ENCODE measurements at regions not wholly inside any gene's neighbourhood (a gene's known extent, or its start where the extent isn't known, plus 50 kb on each side); places are given as distances from the start of the nearest gene placed in this dataset.

- Histone ChIP-seq H3K79me2 (ENCODE audit: low read length) (no peaks in the 10 kb centered on the region), H3K9ac (ENCODE audit: low read length) (no peak overlapping the region), H3K9me2 (replicated peaks; ENCODE audit: insufficient read depth, low read length) (no peaks in the 10 kb centered on the region), H3K9me3 (ENCODE audit: low read length) (no peaks in the 10 kb centered on the region), H3K4me3 (ENCODE audit: low read length) (no peak overlapping the region), H3K4me2 (ENCODE audit: low read depth, low read length, poor library complexity, severe bottlenecking) (no peak overlapping the region), H3K4me1 (ENCODE audit: low read length) (no peaks in the 10 kb centered on the region), H3K27me3 (ENCODE audit: low read length) (no peaks in the 10 kb centered on the region), H4K20me1 (ENCODE audit: insufficient read depth, low read depth, low read length) (no peaks in the 10 kb centered on the region), H3K27ac (ENCODE audit: low read length) (no peak overlapping the region), H3K36me3 (ENCODE audit: insufficient read depth, low read length) (no peaks in the 10 kb centered on the region), H2AFZ (ENCODE audit: low read length) (no peak overlapping the region)
- DNase-seq: no peak
These were observed 139.9 kb downstream of the MEX3B start for GRCh38 chr15:81905889-81906288.

DNA sequence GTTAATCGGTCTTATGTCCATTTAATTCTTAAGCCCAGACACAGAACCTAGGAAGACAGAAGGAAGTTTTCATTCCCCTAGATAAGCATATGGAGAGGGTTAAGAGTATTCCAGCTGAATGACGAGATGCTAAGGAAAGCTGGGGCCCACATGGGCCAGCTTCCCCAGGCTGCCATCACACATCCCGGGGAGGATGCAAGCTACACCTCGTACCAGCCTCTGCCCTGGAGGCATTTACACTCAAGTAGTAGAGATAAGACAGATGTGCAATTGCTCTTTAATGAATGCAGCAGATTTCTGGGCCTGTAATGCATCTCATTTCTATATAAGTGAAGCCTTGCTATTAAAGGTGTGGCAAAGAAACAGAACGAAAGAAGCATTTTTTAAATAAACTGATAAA is 144.5 kb downstream of the MEX3B start:
- Histone ChIP-seq H3K9ac (ENCODE audit: low read length) (no peak overlapping the region), H3K9me2 (replicated peaks; ENCODE audit: insufficient read depth, low read length) (no peaks in the 10 kb centered on the region), H2AFZ (ENCODE audit: low read length) (no peak overlapping the region), H3K4me2 (ENCODE audit: low read depth, low read length, poor library complexity, severe bottlenecking) (no peak overlapping the region), H3K36me3 (ENCODE audit: insufficient read depth, low read length) (no peaks in the 10 kb centered on the region), H3K4me3 (ENCODE audit: low read length) (no peak overlapping the region), H3K9me3 (ENCODE audit: low read length) (no peaks in the 10 kb centered on the region), H3K27me3 (ENCODE audit: low read length) (no peaks in the 10 kb centered on the region), H3K4me1 (ENCODE audit: low read length) (no peaks in the 10 kb centered on the region), H4K20me1 (ENCODE audit: insufficient read depth, low read depth, low read length) (no peaks in the 10 kb centered on the region), H3K27ac (ENCODE audit: low read length) (no peak overlapping the region), H3K79me2 (ENCODE audit: low read length) (no peaks in the 10 kb centered on the region)
- no peak for DNase-seq

GRCh38 chr15:81899730-81900129 is 146.1 kb downstream of the MEX3B start:
- Histone ChIP-seq H4K20me1 (ENCODE audit: insufficient read depth, low read depth, low read length) (no peaks in the 10 kb centered on the region), H3K79me2 (ENCODE audit: low read length) (no peaks in the 10 kb centered on the region), H3K4me1 (ENCODE audit: low read length) (no peaks in the 10 kb centered on the region), H3K36me3 (ENCODE audit: insufficient read depth, low read length) (no peaks in the 10 kb centered on the region), H3K4me2 (ENCODE audit: low read depth, low read length, poor library complexity, severe bottlenecking) (no peak overlapping the region), H3K9me3 (ENCODE audit: low read length) (no peaks in the 10 kb centered on the region), H3K27me3 (ENCODE audit: low read length) (no peaks in the 10 kb centered on the region), H3K9me2 (replicated peaks; ENCODE audit: insufficient read depth, low read length) (no peaks in the 10 kb centered on the region), H3K27ac (ENCODE audit: low read length) (no peak overlapping the region), H3K4me3 (ENCODE audit: low read length) (no peak overlapping the region), H2AFZ (ENCODE audit: low read length) (no peak overlapping the region), H3K9ac (ENCODE audit: low read length) (no peak overlapping the region)
- DNase-seq: no peak

DNA sequence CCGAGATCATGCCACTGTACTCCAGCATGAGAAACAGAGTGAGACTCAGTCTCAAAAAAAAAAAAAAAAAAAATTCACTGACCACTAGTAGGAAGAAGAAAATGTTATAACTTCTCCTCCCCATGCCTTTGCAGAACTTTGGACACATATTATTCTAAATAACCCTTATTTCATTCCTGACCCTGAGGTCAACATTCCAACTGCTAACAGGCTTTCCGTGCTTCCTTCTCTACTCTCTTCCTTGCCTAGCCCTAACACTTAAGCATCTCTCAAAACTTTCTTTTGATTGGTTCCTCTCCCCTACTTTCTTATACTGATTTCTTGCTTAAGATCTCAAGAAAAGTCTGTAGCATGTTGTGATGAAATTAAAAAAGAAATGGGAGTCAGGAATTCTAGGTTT is 146.8 kb downstream of the MEX3B start:
- H3K4me3 ChIP-seq (ENCODE audit: low read length): no peak overlapping the region

DNA sequence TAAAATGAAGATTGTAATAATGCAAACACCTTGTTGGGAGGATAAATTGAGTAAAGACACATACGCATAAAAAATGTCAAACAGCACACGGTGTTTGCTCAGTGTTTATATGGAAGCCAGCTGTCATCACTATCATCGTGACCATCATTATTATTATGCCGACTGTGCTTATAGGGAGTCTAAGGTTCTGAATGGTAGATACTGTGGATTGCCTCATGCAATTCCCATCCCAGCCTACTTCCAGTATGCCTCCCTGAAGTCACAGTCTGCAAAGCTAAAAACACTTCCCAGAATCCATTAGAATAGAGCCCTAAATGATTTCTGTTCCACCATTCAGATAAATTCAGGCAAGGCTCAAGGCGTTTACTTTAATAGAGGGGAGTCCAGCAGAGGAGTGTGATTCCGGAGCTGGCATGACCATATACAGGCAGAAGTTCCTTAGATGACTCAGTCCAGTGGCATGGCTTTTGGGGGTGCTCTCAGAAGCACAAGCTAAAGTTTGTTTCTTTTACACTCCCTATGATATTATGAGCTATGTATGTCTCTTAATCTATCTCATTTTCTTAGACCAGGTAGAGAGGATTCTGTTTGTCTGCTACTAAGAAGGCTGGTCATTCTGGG is 148.7 kb downstream of the MEX3B start:
- DNase-seq: no peak
- Histone ChIP-seq H3K9ac (ENCODE audit: low read length) (no peak overlapping the region), H3K9me2 (replicated peaks; ENCODE audit: insufficient read depth, low read length) (no peaks in the 10 kb centered on the region), H3K79me2 (ENCODE audit: low read length) (no peaks in the 10 kb centered on the region), H4K20me1 (ENCODE audit: insufficient read depth, low read depth, low read length) (no peaks in the 10 kb centered on the region), H3K4me1 (ENCODE audit: low read length) (no peaks in the 10 kb centered on the region), H3K4me2 (ENCODE audit: low read depth, low read length, poor library complexity, severe bottlenecking) (no peak overlapping the region), H3K36me3 (ENCODE audit: insufficient read depth, low read length) (no peaks in the 10 kb centered on the region), H2AFZ (ENCODE audit: low read length) (no peak overlapping the region), H3K9me3 (ENCODE audit: low read length) (no peaks in the 10 kb centered on the region), H3K4me3 (ENCODE audit: low read length) (no peak overlapping the region), H3K27ac (ENCODE audit: low read length) (no peak overlapping the region), H3K27me3 (ENCODE audit: low read length) (no peaks in the 10 kb centered on the region)

More for the DNA sequence above, 146.8 kb downstream of the MEX3B start:
- no peaks in the 10 kb centered on the region for H3K9me2 ChIP-seq (replicated peaks; ENCODE audit: insufficient read depth, low read length)
- no peaks in the 10 kb centered on the region for H3K79me2 ChIP-seq (ENCODE audit: low read length)
- no peaks in the 10 kb centered on the region for H3K4me1 ChIP-seq (ENCODE audit: low read length)
- no peak overlapping the region for H3K27ac ChIP-seq (ENCODE audit: low read length)
- no peaks in the 10 kb centered on the region for H3K36me3 ChIP-seq (ENCODE audit: insufficient read depth, low read length)
- no peaks in the 10 kb centered on the region for H3K9me3 ChIP-seq (ENCODE audit: low read length)
- DNase-seq: no peak
- no peak overlapping the region for H3K4me2 ChIP-seq (ENCODE audit: low read depth, low read length, poor library complexity, severe bottlenecking)
- no peak overlapping the region for H2AFZ ChIP-seq (ENCODE audit: low read length)
- H3K9ac ChIP-seq (ENCODE audit: low read length): no peak overlapping the region
- H3K27me3 ChIP-seq (ENCODE audit: low read length): no peaks in the 10 kb centered on the region
- no peaks in the 10 kb centered on the region for H4K20me1 ChIP-seq (ENCODE audit: insufficient read depth, low read depth, low read length)

DNA sequence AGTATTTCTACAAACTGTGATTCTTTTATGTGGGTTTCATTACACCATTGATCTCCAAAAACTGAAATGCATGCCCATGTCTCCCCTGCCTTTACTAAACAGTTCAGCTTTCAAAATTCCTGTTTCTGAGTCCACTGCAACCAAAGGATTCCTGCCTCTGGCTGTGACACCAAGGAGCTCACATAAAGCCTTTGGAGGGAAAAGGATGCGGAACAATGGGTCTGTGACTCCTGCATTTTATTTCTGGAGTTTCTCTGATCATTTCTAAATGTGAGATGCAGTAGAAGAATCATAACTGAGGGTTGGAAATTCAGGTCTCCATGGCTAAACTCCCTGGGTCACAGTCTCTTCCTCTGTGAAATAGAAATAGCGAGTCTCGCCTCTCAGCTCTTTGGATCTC is 149.5 kb downstream of the MEX3B start:
- H3K36me3 ChIP-seq (ENCODE audit: insufficient read depth, low read length): no peaks in the 10 kb centered on the region
- no peak overlapping the region for H2AFZ ChIP-seq (ENCODE audit: low read length)
- H4K20me1 ChIP-seq (ENCODE audit: insufficient read depth, low read depth, low read length): no peaks in the 10 kb centered on the region
- no peak overlapping the region for H3K9ac ChIP-seq (ENCODE audit: low read length)
- no peak overlapping the region for H3K4me3 ChIP-seq (ENCODE audit: low read length)
- no peak overlapping the region for H3K4me2 ChIP-seq (ENCODE audit: low read depth, low read length, poor library complexity, severe bottlenecking)
- no peaks in the 10 kb centered on the region for H3K79me2 ChIP-seq (ENCODE audit: low read length)
- H3K27me3 ChIP-seq (ENCODE audit: low read length): no peaks in the 10 kb centered on the region
- H3K27ac ChIP-seq (ENCODE audit: low read length): no peak overlapping the region
- no peaks in the 10 kb centered on the region for H3K4me1 ChIP-seq (ENCODE audit: low read length)
- no peaks in the 10 kb centered on the region for H3K9me2 ChIP-seq (replicated peaks; ENCODE audit: insufficient read depth, low read length)
- no peaks in the 10 kb centered on the region for H3K9me3 ChIP-seq (ENCODE audit: low read length)
- DNase-seq: no peak

GRCh38 chr15:81895723-81896122 is 150.1 kb downstream of the MEX3B start:
- Histone ChIP-seq H3K9me3 (ENCODE audit: low read length) (no peaks in the 10 kb centered on the region), H3K9ac (ENCODE audit: low read length) (no peak overlapping the region), H3K4me3 (ENCODE audit: low read length) (no peak overlapping the region), H4K20me1 (ENCODE audit: insufficient read depth, low read depth, low read length) (no peaks in the 10 kb centered on the region), H2AFZ (ENCODE audit: low read length) (no peak overlapping the region), H3K27ac (ENCODE audit: low read length) (no peak overlapping the region), H3K4me1 (ENCODE audit: low read length) (no peaks in the 10 kb centered on the region), H3K27me3 (ENCODE audit: low read length) (no peaks in the 10 kb centered on the region), H3K9me2 (replicated peaks; ENCODE audit: insufficient read depth, low read length) (no peaks in the 10 kb centered on the region), H3K79me2 (ENCODE audit: low read length) (no peaks in the 10 kb centered on the region), H3K36me3 (ENCODE audit: insufficient read depth, low read length) (no peaks in the 10 kb centered on the region), H3K4me2 (ENCODE audit: low read depth, low read length, poor library complexity, severe bottlenecking) (no peak overlapping the region)
- no peak for DNase-seq

GRCh38 chr15:81894061-81894460 is 151.8 kb downstream of the MEX3B start:
- Histone ChIP-seq H3K9me2 (replicated peaks; ENCODE audit: insufficient read depth, low read length) (no peaks in the 10 kb centered on the region), H3K36me3 (ENCODE audit: insufficient read depth, low read length) (no peaks in the 10 kb centered on the region), H3K4me3 (ENCODE audit: low read length) (no peak overlapping the region), H3K27ac (ENCODE audit: low read length) (no peak overlapping the region), H4K20me1 (ENCODE audit: insufficient read depth, low read depth, low read length) (no peaks in the 10 kb centered on the region), H3K4me1 (ENCODE audit: low read length) (no peaks in the 10 kb centered on the region), H3K4me2 (ENCODE audit: low read depth, low read length, poor library complexity, severe bottlenecking) (no peak overlapping the region), H3K9me3 (ENCODE audit: low read length) (no peaks in the 10 kb centered on the region), H2AFZ (ENCODE audit: low read length) (no peak overlapping the region), H3K79me2 (ENCODE audit: low read length) (no peaks in the 10 kb centered on the region), H3K27me3 (ENCODE audit: low read length) (no peaks in the 10 kb centered on the region), H3K9ac (ENCODE audit: low read length) (no peak overlapping the region)
- no peak for DNase-seq
